Skin epidermis (tissue), 12 donors: ENCODE measurements at regions not wholly inside any gene's neighbourhood (a gene's known extent, or its start where the extent isn't known, plus 50 kb on each side); places are given as distances from the start of the nearest gene placed in this dataset.

Experiments used
- H3K27ac ChIP-seq, 21 experiments: fragments of 200-600 bp; sonication (generic) in 11 of 21; one replicate each; pipeline ENCODE4 v1.5.0; 2020; ENCODE audit warnings: mild to moderate bottlenecking in 3 of 21, inconsistent platforms in 2 of 21, moderate library complexity in 2 of 21
- H3K4me3 ChIP-seq, 7 experiments: fragments of 200-600 bp; sonication (generic) in 2 of 7; one replicate each; pipeline ENCODE4 v1.5.0; 2020; ENCODE audit warnings: inconsistent platforms in 2 of 7, mild to moderate bottlenecking in 2 of 7, moderate library complexity in 1 of 7

DNA sequence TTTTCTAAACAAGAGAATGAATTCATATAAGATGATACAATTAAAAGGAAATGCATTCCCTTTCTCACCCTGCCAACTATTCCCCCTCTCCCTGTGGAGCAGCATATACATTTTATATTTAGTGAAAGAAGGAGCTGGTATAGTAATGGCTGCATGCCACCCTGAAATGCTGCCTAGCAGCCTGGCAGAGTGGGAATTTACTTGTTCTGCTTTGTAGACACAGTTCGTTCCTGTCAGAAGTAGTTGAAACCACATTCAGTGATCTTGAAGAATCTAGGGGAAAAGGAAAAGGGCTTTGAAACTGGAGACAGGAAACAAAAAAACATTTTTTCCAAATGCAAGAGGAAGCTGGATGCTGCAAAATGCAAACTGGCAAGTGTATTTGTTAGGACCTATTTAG lies 176.0 kb upstream of the PLEKHA5 start:
- H3K4me3 ChIP-seq = no peak overlapping the region

DNA sequence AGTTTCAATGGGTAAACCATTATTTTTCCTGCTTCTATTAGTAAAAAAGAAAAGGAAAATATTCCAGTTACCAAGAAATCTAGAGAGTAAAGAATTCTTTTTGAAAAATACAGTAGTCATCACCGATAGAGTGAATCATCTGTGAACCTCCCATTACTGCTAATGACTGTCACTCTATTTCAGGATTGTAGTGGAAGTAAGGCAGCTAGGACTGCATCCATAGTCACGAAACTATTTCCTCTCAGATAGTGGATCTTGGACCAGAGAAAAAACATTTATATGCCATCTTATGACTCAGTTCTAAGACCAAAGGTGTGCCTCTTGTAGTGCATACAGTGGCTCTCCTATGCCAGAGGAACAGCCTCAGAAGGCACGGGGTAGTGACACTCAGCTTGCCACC lies 173.9 kb upstream of the PLEKHA5 start:
- no peak overlapping the region for H3K27ac ChIP-seq

More for the DNA sequence above, 176.0 kb upstream of the PLEKHA5 start:
- no peak overlapping the region for H3K27ac ChIP-seq

GRCh38 chr12:18965203-18965602 lies 164.3 kb upstream of the PLEKHA5 start:
- Histone ChIP-seq H3K27ac (no peak overlapping the region), H3K4me3 (no peak overlapping the region)

More for the DNA sequence above, 173.9 kb upstream of the PLEKHA5 start:
- no peak overlapping the region for H3K4me3 ChIP-seq

DNA sequence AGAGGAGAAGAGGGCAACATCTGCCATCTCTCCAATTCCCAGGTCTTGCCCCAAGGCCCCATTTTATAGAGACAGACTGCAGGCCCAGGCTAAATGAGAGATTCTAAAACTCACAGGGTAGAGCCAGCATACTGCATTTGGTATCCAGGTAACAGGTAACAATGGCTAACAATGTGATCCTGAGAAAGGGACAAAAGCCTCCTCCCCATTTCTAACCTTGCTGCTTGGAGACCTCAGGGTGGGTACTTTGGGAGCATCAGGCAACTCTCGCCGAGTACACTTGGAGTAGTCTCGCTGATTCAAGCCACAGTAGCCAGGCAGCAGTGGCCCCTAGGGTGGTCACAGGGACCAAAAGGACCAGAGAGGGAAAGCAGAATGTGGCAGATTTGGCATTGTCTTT lies 162.6 kb upstream of the PLEKHA5 start:
- no peak overlapping the region for H3K27ac ChIP-seq
- H3K4me3 ChIP-seq = no peak overlapping the region

- H3K27ac ChIP-seq = no peak overlapping the region
- no peak overlapping the region for H3K4me3 ChIP-seq
Measured at GRCh38 chr12:18967814-18968213, 161.7 kb upstream of the PLEKHA5 start.

DNA sequence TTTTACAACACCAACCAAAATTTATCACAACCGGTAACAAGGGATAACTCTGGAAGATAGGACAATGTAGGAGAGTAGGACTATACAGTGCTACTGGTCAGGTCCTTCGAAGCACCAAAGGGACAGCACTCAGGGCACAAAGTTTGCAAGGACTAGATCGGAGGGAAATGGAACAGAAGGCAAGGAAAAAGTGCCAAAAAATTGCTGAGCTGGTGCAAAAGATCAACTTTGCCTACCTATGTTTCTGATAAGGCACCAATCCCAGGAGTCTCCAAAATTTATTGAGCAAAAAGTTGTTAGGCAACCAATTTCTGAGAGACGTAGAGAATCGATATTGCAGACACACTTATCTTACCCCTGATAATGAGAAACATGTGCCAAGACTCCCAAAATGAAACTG lies 160.0 kb upstream of the PLEKHA5 start:
- Histone ChIP-seq H3K4me3 (no peak overlapping the region), H3K27ac (no peak overlapping the region)

- H3K4me3 ChIP-seq = no peak overlapping the region
Measured at GRCh38 chr12:18970603-18971002, 158.9 kb upstream of the PLEKHA5 start.

GRCh38 chr12:18971932-18972331 lies 157.6 kb upstream of the PLEKHA5 start:
- H3K27ac ChIP-seq = no peak overlapping the region
- H3K4me3 ChIP-seq = no peak overlapping the region

More at GRCh38 chr12:18970603-18971002, 158.9 kb upstream of the PLEKHA5 start:
- H3K27ac ChIP-seq = no peak overlapping the region

GRCh38 chr12:18975933-18976332 lies 153.6 kb upstream of the PLEKHA5 start:
- no peak overlapping the region for H3K4me3 ChIP-seq
- H3K27ac ChIP-seq = no peak overlapping the region

- Histone ChIP-seq H3K4me3 (no peak overlapping the region), H3K27ac (no peak overlapping the region)
Measured at GRCh38 chr12:18979401-18980126, 150.0 kb upstream of the PLEKHA5 start.

DNA sequence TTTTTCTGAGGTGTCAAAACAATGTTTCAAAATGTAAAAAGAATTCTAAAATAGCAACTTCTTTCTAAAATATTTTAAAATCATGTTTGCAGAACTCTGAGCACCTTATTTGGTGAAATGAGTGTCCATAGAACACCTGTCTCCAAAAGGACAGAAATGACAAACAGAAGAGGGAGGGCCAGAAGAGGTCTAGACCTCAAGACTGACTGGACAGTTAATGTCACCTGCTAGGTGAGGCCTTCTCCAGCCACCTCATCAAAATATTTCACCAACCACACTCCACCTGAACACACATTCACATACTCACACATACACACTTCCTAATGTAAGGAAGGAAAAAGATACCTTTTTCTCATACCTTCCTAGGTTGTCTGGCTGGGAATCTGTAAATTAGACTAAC lies 147.8 kb upstream of the PLEKHA5 start:
- Histone ChIP-seq H3K4me3 (no peak overlapping the region), H3K27ac (no peak overlapping the region)

GRCh38 chr12:18982226-18982949 lies 147.1 kb upstream of the PLEKHA5 start:
- Histone ChIP-seq H3K27ac (no peak overlapping the region), H3K4me3 (no peak overlapping the region)

- Histone ChIP-seq H3K4me3 (no peak overlapping the region), H3K27ac (no peak overlapping the region)
Measured at GRCh38 chr12:18983854-18984253, 145.7 kb upstream of the PLEKHA5 start.

DNA sequence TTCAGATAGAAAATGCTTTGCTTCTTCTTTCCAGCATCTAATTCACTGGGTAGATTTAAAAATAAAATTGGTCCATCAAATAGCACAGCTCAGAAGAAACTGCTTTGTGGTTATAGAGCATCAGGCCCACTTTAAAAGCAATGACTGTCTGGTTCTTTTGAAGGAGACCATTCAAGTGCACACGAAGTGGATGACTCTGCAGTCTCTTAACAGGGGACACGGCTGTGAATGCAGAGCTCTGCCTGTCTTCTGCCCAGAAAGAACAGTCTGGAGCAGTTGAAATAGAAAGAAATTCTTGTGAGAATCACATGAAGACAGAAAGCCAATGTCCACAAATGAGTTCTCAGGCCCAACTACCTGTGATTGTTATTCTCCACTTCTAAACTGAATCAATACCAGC lies 138.7 kb upstream of the PLEKHA5 start:
- H3K27ac ChIP-seq = no peak overlapping the region

GRCh38 chr12:18992336-18992735 lies 137.2 kb upstream of the PLEKHA5 start:
- Histone ChIP-seq H3K27ac (no peak overlapping the region), H3K4me3 (no peak overlapping the region)

More for the DNA sequence above, 138.7 kb upstream of the PLEKHA5 start:
- H3K4me3 ChIP-seq = no peak overlapping the region

GRCh38 chr12:18998343-18999261 lies 130.9 kb upstream of the PLEKHA5 start:
- H3K27ac ChIP-seq = peak overlapping the region in 4 of 21 experiments; percentile 2 to 33 (median 20)
- no peak overlapping the region for H3K4me3 ChIP-seq

DNA sequence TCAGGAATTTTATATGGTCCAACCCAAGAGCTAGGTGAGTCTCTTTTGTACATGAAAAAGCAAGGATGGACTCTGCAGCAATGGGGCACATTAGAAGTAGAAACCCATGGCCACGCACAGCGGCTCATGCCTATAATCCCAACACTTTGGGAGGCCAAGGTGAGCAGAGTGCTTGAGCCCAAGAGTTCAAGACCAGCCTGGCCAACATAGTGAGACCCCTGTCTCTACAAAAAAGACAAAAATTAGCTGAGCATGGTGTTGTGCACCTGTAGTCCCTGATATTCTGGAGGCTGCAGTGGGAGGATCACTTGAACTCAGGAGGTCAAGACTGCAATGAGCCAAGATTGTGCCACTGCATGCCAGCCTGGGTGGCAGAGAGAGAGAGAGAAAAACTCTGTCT lies 128.7 kb upstream of the PLEKHA5 start:
- H3K27ac ChIP-seq = no peak overlapping the region
- no peak overlapping the region for H3K4me3 ChIP-seq

GRCh38 chr12:19002216-19002615 lies 127.3 kb upstream of the PLEKHA5 start:
- Histone ChIP-seq H3K27ac (no peak overlapping the region), H3K4me3 (no peak overlapping the region)

DNA sequence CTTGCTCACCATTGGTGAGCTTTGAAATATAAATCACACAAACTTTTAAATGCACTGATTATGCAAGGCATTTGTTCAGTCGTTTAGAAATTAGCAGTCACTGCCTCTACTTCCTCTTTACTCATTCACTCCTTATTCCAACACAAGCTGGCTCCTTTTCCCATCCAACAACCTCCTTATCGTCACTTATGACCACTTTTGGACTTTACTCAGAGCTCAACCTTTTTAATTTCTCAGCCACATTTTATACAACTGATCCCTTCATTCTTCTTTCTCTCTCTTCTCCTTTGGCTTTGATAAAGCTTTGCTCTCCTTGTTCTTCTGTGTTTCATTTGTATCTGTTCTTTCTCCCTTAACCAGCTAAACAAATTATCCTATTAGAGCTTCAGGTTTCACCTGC lies 126.4 kb upstream of the PLEKHA5 start:
- H3K27ac ChIP-seq = no peak overlapping the region

GRCh38 chr12:19003987-19004619 lies 125.4 kb upstream of the PLEKHA5 start:
- H3K4me3 ChIP-seq = no peak overlapping the region
- H3K27ac ChIP-seq = no peak overlapping the region

More for the DNA sequence above, 126.4 kb upstream of the PLEKHA5 start:
- H3K4me3 ChIP-seq = no peak overlapping the region
